GM21528 (cell line): ENCODE measurements at regions not wholly inside any gene's neighbourhood (a gene's known extent, or its start where the extent isn't known, plus 50 kb on each side); places are given as distances from the start of the nearest gene placed in this dataset.
"Not testable (repeated sequence)": the region's sequence is repeated elsewhere in the genome, so short reads cannot be mapped to it uniquely, and the experiment has no call there.

ENCODE experiments used
- ATAC-seq: cut with Tn5 transposase; IDR thresholded peaks from one replicate; pipeline ENCODE4 v1.9.1; 2021; ENCODE audit warnings: mild to moderate bottlenecking, moderate library complexity; ENCODE audit not compliant: unreplicated experiment, low FRiP score

GRCh38 chr5:173496883-173497255 is 119.6 kb downstream of the BOD1 start:
- no peak for ATAC-seq

GRCh38 chr5:173496129-173496882 is 120.1 kb downstream of the BOD1 start:
- ATAC-seq, result no peak

GRCh38 chr5:173495225-173495904 is 121.1 kb downstream of the BOD1 start:
- no peak for ATAC-seq

GRCh38 chr5:173494446-173494845 is 122.0 kb downstream of the BOD1 start:
- no peak for ATAC-seq

- ATAC-seq, result no peak
Measured at GRCh38 chr5:173493846-173494245, 122.6 kb downstream of the BOD1 start.

- ATAC-seq, result no peak
Measured at GRCh38 chr5:173493040-173493439, 123.4 kb downstream of the BOD1 start.

- no peak for ATAC-seq
Measured at GRCh38 chr5:173490681-173491080, 125.8 kb downstream of the BOD1 start.

GRCh38 chr5:173488144-173488543 is 128.3 kb downstream of the BOD1 start:
- no peak for ATAC-seq

GRCh38 chr5:173487300-173487699 is 129.2 kb downstream of the BOD1 start:
- no peak for ATAC-seq

GRCh38 chr5:173486355-173487225 is 129.9 kb downstream of the BOD1 start:
- ATAC-seq, result no peak

- no peak for ATAC-seq
Measured at GRCh38 chr5:173484569-173484968, 131.9 kb downstream of the BOD1 start.

GRCh38 chr5:173483599-173483998 is 132.9 kb downstream of the BOD1 start:
- not testable (repeated sequence) for ATAC-seq

- ATAC-seq, result no peak
Measured at GRCh38 chr5:173483160-173483559, 133.3 kb downstream of the BOD1 start.

GRCh38 chr5:173481821-173482220 is 134.6 kb downstream of the BOD1 start:
- no peak for ATAC-seq

- no peak for ATAC-seq
Measured at GRCh38 chr5:173480896-173481295, 135.6 kb downstream of the BOD1 start.

GRCh38 chr5:173479711-173480110 is 136.7 kb downstream of the BOD1 start:
- no peak for ATAC-seq

GRCh38 chr5:173477345-173478040 is 139.0 kb downstream of the BOD1 start:
- ATAC-seq, result no peak

GRCh38 chr5:173475780-173476179 is 140.7 kb downstream of the BOD1 start:
- no peak for ATAC-seq

GRCh38 chr5:173474881-173475287 is 141.6 kb downstream of the BOD1 start:
- no peak for ATAC-seq

GRCh38 chr5:173473288-173473687 is 143.2 kb downstream of the BOD1 start:
- no peak for ATAC-seq
